Brain microvascular endothelial cell (primary cell): ENCODE measurements at regions not wholly inside any gene's neighbourhood (a gene's known extent, or its start where the extent isn't known, plus 50 kb on each side); places are given as distances from the start of the nearest gene placed in this dataset.

Experiments used
- DNase-seq: peaks from one replicate; pipeline ENCODE4 v3.0.0-alpha.2; 2020
- H3K27ac ChIP-seq: fragments of 250-450 bp; sonication (Bioruptor Pico); 2 replicates; pipeline ENCODE4 v1.5.1; 2020; ENCODE audit warnings: mild to moderate bottlenecking, moderate library complexity
- H3K27me3 ChIP-seq: fragments of 250-450 bp; sonication (Bioruptor Pico); replicated peaks from 2 replicates; pipeline ENCODE4 v1.5.1; 2020; ENCODE audit warnings: mild to moderate bottlenecking
- H3K36me3 ChIP-seq: fragments of 250-450 bp; sonication (Bioruptor Pico); replicated peaks from 2 replicates; pipeline ENCODE4 v1.5.1; 2020; ENCODE audit warnings: mild to moderate bottlenecking
- H3K4me3 ChIP-seq: 2 replicates; pipeline ENCODE4 v1.5.1; 2011; ENCODE audit warnings: low read depth, mild to moderate bottlenecking, control low read depth, low read length, moderate library complexity
- in situ Hi-C: cut with HindIII; loops from 2 replicates; pipeline ENCODE4 v1.10.0; 2017; ENCODE audit warnings: low sequenced_read_pairs, low pct_ligation_motif_present
- TF ChIP-seq, protein P1 (sequence below): IDR thresholded peaks from 2 replicates; pipeline ENCODE4 v1.5.1; 2011; ENCODE audit warnings: low read depth, mild to moderate bottlenecking, moderate library complexity, low read length, control low read depth, inconsistent platforms; ENCODE audit errors: missing control alignments

DNA sequence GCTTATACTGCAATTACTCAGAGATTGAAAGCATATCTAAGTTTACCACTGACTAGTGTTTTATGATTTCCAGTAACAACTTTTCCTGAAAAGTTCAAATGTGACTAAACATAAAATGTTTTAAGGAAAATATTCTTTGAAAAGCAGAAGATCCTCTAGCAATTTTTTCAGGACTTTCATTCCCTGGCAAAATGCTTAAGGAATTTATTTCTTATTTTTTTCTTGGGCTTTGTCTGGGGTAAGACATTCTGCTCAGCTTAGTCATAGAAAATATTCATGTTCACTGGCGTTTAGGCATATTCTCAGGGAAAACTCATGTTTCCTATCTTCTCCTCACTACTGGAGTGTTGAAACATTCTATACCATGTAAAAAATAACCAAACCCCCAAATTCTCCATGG lies 235.3 kb upstream of the CEP162 start:
- in situ Hi-C loops, result no loop called here
- Histone ChIP-seq H3K27me3 (no peaks in the 10 kb centered on the region), H3K4me3 (no peak overlapping the region), H3K36me3 (no peaks in the 10 kb centered on the region), H3K27ac (peak overlapping the region; percentile 71)
- peak; percentile 45 for DNase-seq
- TF ChIP-seq, protein P1, sequence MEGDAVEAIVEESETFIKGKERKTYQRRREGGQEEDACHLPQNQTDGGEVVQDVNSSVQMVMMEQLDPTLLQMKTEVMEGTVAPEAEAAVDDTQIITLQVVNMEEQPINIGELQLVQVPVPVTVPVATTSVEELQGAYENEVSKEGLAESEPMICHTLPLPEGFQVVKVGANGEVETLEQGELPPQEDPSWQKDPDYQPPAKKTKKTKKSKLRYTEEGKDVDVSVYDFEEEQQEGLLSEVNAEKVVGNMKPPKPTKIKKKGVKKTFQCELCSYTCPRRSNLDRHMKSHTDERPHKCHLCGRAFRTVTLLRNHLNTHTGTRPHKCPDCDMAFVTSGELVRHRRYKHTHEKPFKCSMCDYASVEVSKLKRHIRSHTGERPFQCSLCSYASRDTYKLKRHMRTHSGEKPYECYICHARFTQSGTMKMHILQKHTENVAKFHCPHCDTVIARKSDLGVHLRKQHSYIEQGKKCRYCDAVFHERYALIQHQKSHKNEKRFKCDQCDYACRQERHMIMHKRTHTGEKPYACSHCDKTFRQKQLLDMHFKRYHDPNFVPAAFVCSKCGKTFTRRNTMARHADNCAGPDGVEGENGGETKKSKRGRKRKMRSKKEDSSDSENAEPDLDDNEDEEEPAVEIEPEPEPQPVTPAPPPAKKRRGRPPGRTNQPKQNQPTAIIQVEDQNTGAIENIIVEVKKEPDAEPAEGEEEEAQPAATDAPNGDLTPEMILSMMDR, result no peak

DNA sequence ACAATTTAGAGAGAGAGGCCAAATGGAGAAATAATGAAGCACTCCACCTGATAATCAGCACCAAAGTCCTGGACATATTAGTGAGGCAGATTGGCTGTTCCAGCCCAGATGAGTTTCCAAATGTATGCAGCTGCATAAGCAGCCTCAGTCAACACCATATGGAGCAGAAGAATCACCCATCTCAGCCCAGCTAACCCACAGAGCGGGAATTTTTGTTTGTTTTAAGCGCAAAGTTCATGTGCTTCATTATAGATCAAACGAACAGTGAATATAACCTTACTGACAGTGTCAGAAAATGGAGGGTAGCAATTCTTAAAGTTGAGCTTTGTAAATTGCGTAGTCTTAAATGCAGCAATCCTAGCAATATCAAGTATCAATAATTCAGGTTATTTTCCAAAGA lies 234.0 kb upstream of the CEP162 start:
- no peak overlapping the region for H3K27ac ChIP-seq
- DNase-seq, result no peak
- in situ Hi-C loops, result no loop called here
- TF ChIP-seq, protein P1, result no peak
- H3K4me3 ChIP-seq, result no peak overlapping the region
- no peaks in the 10 kb centered on the region for H3K27me3 ChIP-seq
- no peaks in the 10 kb centered on the region for H3K36me3 ChIP-seq

DNA sequence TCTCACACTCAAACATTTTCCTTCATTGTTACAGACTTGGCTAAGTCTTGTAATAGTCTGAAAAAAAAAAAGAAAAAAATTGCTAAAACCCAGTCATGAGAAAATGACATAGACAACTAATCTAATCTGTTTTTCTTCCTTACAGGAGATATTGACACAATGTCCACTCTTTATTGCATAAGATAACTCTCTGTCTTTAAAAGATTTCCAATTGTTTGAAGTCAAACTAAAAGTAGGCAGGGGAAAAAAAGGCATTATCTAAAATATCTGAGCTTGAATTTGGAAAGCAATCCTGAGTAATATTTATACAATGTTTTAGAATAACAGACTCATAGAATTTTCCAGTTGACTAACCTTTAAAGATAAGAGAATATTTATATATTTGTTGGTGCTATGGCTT lies 233.0 kb upstream of the CEP162 start:
- Histone ChIP-seq H3K36me3 (no peaks in the 10 kb centered on the region), H3K4me3 (no peak overlapping the region), H3K27ac (peak overlapping the region; percentile 80), H3K27me3 (no peaks in the 10 kb centered on the region)
- TF ChIP-seq, protein P1, result no peak
- DNase-seq, result no peak
- in situ Hi-C loops, result no loop called here

DNA sequence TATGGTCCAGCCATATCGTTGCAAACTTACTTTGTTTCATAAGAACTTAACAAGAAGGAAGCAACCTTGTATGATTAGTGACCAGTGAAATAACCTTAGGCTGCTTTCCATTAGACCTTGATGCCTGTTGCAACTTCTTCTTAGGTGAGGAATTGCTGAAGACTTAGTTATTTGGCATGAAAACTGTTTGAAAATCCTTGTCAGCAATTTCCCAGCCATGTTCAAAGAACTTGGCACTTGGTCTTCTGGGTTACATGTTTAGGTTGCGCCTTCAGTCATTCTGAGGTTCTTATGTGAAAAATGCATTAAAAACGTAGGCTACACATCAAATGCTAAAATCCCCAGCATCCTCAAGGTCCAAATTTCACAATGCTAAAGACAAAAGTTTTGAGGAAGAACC lies 232.0 kb upstream of the CEP162 start:
- no peaks in the 10 kb centered on the region for H3K36me3 ChIP-seq
- no peaks in the 10 kb centered on the region for H3K27me3 ChIP-seq
- TF ChIP-seq, protein P1, result no peak
- no peak overlapping the region for H3K4me3 ChIP-seq
- in situ Hi-C loops, result no loop called here
- no peak overlapping the region for H3K27ac ChIP-seq
- DNase-seq, result no peak

DNA sequence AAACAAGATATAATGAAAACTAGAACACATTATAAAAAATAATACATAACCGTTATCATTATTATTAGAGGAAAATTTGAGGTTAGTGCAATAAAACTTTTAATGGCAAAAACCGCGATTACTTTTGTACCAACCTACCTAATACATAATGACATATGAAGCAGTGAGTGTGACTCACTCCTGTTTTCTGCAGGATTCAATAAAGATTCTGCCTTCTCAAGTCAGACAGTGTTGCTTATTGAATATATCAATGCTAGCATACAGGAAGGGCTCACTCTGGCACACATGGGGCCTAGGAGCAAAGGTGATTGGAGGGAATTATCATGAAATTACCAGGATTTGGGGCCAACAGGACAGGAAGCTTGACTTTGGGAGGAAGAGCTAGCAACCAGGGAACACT lies 230.8 kb upstream of the CEP162 start:
- Histone ChIP-seq H3K36me3 (no peaks in the 10 kb centered on the region), H3K27ac (no peak overlapping the region), H3K27me3 (no peaks in the 10 kb centered on the region), H3K4me3 (no peak overlapping the region)
- TF ChIP-seq, protein P1, result no peak
- in situ Hi-C loops, result no loop called here
- DNase-seq, result no peak

DNA sequence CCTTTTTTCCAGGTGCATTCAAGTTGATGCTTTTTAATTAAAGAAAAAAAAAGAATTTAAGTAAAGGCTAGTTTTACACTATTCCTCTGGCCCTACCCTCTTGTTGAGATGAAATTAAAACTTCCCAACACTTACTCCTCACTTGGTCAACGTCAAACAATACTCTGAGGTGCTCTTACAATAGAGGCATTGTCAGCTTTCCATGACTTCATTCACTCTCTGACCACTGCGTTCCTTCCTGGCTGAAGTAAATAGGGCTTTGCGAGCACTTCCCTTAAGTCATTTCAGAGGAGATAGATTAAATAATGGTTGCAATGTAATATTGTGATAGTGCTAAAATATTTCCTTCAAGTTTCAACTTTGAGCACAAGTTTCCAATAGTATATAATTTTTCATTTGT lies 229.8 kb upstream of the CEP162 start:
- no peaks in the 10 kb centered on the region for H3K36me3 ChIP-seq
- DNase-seq, result no peak
- H3K27ac ChIP-seq, result no peak overlapping the region
- H3K4me3 ChIP-seq, result no peak overlapping the region
- TF ChIP-seq, protein P1, result no peak
- H3K27me3 ChIP-seq, result no peaks in the 10 kb centered on the region
- in situ Hi-C loops, result no loop called here
